Muscle of leg (tissue), 3 donors: ENCODE measurements at regions not wholly inside any gene's neighbourhood (a gene's known extent, or its start where the extent isn't known, plus 50 kb on each side); places are given as distances from the start of the nearest gene placed in this dataset.

Source experiments
- DNase-seq: peaks from one replicate; pipeline ENCODE4 v3.0.0; 2013
- H3K27ac ChIP-seq: one replicate; pipeline ENCODE4 v1.5.1; 2013; ENCODE audit warnings: mild to moderate bottlenecking, low read length, control low read depth
- H3K27me3 ChIP-seq: one replicate; pipeline ENCODE4 v1.6.1; 2013; ENCODE audit warnings: low read length; ENCODE audit not compliant: control insufficient read depth, insufficient read depth
- H3K36me3 ChIP-seq: one replicate; pipeline ENCODE4 v1.6.1; 2013; ENCODE audit warnings: low read length; ENCODE audit not compliant: control insufficient read depth, insufficient read depth
- H3K4me1 ChIP-seq: one replicate; pipeline ENCODE4 v1.6.1; 2013; ENCODE audit warnings: low read length; ENCODE audit not compliant: control insufficient read depth, insufficient read depth
- H3K4me3 ChIP-seq: one replicate; pipeline ENCODE4 v1.5.1; 2013; ENCODE audit warnings: low read length, control low read depth
- H3K9me3 ChIP-seq: replicated peaks from 2 replicates; pipeline ENCODE4 v1.6.1; 2013; ENCODE audit warnings: low read depth, low read length; ENCODE audit not compliant: control insufficient read depth
- WGBS: methylation state at CpG from one replicate; pipeline ENCODE4 v1.1.5; 2013; ENCODE audit warnings: missing lambda C conversion rate; ENCODE audit not compliant: insufficient coverage; 5-methylcytosine and 5-hydroxymethylcytosine counted together

DNA sequence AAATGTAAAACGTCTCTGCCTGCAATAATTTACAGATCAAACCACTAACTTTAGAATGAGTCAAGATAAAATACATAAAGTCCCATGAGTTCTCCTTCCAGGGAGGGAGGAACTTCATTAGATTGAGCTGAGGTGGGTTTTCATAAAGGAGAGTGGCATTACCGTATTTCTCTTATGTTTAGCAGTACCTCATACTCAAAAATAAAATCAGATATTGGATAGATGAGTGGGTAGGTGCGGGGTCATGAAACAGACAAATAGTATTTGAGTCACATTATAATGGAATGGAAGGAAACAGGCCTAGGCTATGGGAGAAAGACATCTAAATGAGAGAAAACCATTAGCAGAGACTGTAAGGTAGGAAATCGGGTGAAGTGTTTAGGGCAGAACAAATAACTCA, 166.1 kb upstream of the SMLR1 start:
- no peak overlapping the region for H3K4me3 ChIP-seq
- H3K27me3 ChIP-seq, result no peaks in the 10 kb centered on the region
- DNase-seq, result no peak
- no peaks in the 10 kb centered on the region for H3K4me1 ChIP-seq
- WGBS, result 92% methylated on average over 2 of the region's 4 CpGs
- H3K27ac ChIP-seq, result no peak overlapping the region
- H3K36me3 ChIP-seq, result no peaks in the 10 kb centered on the region
- no peaks in the 10 kb centered on the region for H3K9me3 ChIP-seq

DNA sequence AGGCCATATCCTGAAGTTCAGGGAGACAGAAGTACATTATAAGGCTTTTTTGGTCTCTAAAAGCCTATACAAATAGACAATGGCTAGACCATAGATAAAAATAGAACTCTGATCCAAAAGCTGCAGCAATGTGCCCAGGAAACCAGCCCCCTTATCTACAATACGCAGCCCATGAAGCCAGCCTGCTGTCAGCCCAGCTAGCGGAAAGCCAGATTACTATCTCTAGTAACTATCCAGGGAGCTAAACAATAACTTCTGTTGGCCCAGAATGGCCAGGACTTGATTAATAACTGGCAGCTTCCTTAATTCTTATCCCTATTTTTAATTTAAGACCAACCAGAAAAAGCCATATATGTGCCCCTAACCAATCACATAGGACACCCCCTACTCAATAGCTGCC, 160.4 kb upstream of the SMLR1 start:
- no peaks in the 10 kb centered on the region for H3K27me3 ChIP-seq
- H3K4me1 ChIP-seq, result peaks cover 6% of the 10 kb centered on the region
- WGBS, result 100% methylated on average over 2 of the region's 2 CpGs

DNA sequence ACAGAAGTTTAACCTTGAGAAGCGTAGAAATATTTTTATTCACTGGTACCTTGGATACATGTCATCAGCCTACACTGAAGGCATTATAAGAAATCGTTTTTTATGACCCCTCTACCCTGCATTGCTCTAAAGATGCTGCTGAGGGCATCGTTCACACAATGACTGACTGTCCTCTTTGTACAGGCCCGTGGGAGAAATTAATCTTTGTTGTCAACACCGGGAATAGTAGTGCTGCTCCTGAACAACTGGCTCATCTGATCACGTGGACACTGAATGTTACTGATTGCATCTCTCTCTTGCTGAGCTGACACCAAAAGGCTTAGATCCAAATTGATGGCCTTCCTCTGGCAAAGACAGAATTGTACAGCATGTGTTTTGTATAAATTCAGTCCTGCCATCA, 157.1 kb upstream of the SMLR1 start:
- 30% methylated on average over 4 of the region's 6 CpGs for WGBS
- no peak overlapping the region for H3K27ac ChIP-seq
- H3K27me3 ChIP-seq, result no peaks in the 10 kb centered on the region
- H3K4me3 ChIP-seq, result no peak overlapping the region
- no peaks in the 10 kb centered on the region for H3K36me3 ChIP-seq
- no peaks in the 10 kb centered on the region for H3K9me3 ChIP-seq
- peaks cover 8% of the 10 kb centered on the region for H3K4me1 ChIP-seq
- DNase-seq, result peak; percentile 42

More for the DNA sequence above, 160.4 kb upstream of the SMLR1 start:
- Histone ChIP-seq H3K9me3 (no peaks in the 10 kb centered on the region), H3K27ac (no peak overlapping the region), H3K36me3 (no peaks in the 10 kb centered on the region), H3K4me3 (no peak overlapping the region)
- no peak for DNase-seq

DNA sequence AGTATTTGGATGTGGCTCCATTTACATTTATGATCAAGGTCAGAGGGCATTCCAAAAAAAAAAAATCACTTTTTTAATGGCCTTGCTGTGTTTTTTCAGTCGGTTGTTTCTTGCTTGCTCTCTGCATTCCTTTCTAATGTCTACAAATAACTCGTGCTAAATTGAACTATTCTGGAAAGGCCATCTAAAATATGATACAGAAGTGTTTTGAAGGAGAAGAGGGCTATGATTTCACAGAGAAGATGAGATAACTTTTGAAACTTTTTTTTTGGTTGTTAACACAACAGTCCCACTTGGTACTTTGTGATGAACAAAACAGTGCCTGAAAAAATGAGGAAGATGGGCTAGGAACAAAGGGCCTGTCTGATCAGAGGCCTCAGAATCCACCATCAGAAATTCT, 156.1 kb upstream of the SMLR1 start:
- H3K36me3 ChIP-seq, result no peaks in the 10 kb centered on the region
- peak; percentile 18 for DNase-seq
- H3K27ac ChIP-seq, result peak overlapping the region; percentile 15
- no peaks in the 10 kb centered on the region for H3K9me3 ChIP-seq
- H3K4me1 ChIP-seq, result peaks cover 10% of the 10 kb centered on the region
- WGBS, result no CpG with 5 or more reads among the region's 2 CpGs
- H3K27me3 ChIP-seq, result no peaks in the 10 kb centered on the region
- no peak overlapping the region for H3K4me3 ChIP-seq

GRCh38 chr6:130671577-130671976, 155.6 kb upstream of the SMLR1 start:
- peak; percentile 62 for DNase-seq
- peak overlapping the region; percentile 48 for H3K27ac ChIP-seq
- H3K36me3 ChIP-seq, result no peaks in the 10 kb centered on the region
- H3K4me1 ChIP-seq, result peaks cover 13% of the 10 kb centered on the region
- 37% methylated on average over 8 of the region's 11 CpGs for WGBS
- H3K27me3 ChIP-seq, result no peaks in the 10 kb centered on the region
- H3K4me3 ChIP-seq, result no peak overlapping the region
- H3K9me3 ChIP-seq, result no peaks in the 10 kb centered on the region

DNA sequence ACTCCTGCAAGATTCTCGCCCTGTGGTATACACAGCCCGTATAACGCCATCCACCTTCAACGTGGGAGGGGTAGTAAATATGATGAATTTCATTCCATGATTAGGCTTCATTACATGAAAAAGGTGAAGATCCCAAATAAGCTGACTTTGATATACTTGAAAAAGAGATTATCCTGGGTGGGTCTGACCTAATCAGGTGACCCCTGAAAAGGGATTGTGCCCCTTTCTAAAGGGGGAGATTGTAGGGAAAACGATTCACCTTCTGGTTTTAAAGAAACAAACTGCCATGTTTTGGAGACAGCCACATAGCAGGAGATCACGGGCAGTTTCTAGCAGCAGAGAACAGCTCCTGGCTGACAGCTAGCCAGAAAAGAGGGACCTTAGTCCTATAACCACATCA, 155.1 kb upstream of the SMLR1 start:
- 83% methylated on average over 1 of the region's 6 CpGs for WGBS
- Histone ChIP-seq H3K4me1 (peaks cover 13% of the 10 kb centered on the region), H3K27ac (no peak overlapping the region)

DNA sequence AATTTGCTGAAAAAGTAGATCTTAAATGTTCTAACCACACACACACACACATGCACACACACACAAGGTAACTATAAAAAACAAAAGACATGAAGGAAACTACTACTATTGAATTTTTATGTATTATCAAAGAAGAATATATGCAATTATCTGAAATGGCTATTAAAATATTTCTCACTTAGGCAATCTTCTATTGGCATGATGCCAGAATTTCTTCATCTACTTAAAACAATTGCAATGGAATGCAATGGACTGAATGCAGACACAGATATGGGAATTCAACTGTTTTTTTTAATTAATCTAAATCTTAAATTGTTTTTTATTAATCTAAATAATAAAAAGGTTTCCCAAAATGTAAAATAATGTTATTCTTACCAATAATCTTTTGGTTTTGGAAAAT, 152.6 kb upstream of the SMLR1 start:
- peaks cover 8% of the 10 kb centered on the region for H3K9me3 ChIP-seq

More for the DNA sequence above, 155.1 kb upstream of the SMLR1 start:
- Histone ChIP-seq H3K27me3 (no peaks in the 10 kb centered on the region), H3K36me3 (no peaks in the 10 kb centered on the region), H3K9me3 (no peaks in the 10 kb centered on the region), H3K4me3 (no peak overlapping the region)
- DNase-seq, result no peak

DNA sequence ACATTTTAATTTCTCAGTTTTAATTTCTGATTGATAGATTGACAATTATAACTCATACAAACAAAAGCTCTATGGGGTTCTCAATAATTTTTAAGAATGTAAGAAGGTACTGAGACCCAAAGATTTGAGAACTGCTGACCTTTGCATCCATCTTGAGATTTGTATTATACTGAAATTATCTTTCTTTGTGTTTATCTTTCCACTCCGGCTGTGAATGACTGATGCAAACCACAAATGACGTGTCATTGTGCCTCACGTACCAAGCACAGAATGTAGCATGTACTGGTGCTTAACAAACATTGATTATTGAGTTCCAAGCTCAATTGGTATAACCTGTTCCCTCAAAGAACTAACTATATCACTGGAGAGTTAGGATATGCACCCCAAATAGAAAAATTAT, 152.1 kb upstream of the SMLR1 start:
- no peaks in the 10 kb centered on the region for H3K27me3 ChIP-seq
- H3K27ac ChIP-seq, result peak overlapping the region; percentile 10
- H3K4me1 ChIP-seq, result peaks cover 13% of the 10 kb centered on the region
- H3K36me3 ChIP-seq, result no peaks in the 10 kb centered on the region
- H3K9me3 ChIP-seq, result peaks cover 8% of the 10 kb centered on the region
- H3K4me3 ChIP-seq, result no peak overlapping the region
- no CpG with 5 or more reads among the region's 3 CpGs for WGBS
- no peak for DNase-seq

More for the DNA sequence above, 152.6 kb upstream of the SMLR1 start:
- Histone ChIP-seq H3K36me3 (no peaks in the 10 kb centered on the region), H3K27ac (no peak overlapping the region), H3K4me3 (no peak overlapping the region), H3K27me3 (no peaks in the 10 kb centered on the region), H3K4me1 (peaks cover 13% of the 10 kb centered on the region)
- no peak for DNase-seq

DNA sequence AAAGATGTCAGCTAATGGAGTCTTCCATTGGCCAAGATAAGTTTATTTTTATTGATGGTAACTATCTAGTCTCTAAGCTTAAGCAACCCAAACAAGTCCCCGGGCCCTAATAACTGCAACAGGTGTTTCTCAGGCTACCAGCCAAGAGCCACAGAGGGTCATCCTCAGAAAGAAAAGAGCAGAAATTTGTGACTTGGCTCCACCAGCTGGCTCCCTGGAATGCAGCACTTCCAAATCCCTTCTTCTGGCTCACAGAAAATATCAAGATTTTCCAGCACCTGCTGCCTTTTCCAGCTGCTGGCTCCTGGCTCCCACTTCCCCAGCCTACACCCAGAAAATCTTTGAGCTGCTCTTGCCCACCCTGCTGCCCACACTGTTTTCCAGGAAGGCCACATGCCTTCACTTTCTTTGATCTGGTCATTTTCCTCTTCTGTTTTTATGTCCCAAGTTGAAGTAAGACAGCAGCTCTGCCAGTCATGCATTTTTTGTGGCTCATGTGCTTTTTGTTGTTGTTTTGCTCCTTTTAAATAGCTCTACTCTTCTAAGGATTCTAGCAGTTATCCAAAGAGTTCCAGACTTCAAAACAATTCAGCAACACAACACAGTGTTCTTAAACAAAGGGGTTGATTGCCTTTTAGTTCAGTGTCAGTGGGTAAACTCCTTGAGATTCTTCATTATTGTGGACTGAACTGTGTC, 151.0 kb upstream of the SMLR1 start:
- DNase-seq, result peak; percentile 92
- H3K27me3 ChIP-seq, result no peaks in the 10 kb centered on the region
- no peaks in the 10 kb centered on the region for H3K36me3 ChIP-seq
- peaks cover 8% of the 10 kb centered on the region for H3K9me3 ChIP-seq
- peaks cover 13% of the 10 kb centered on the region for H3K4me1 ChIP-seq
- peak overlapping the region; percentile 78 for H3K27ac ChIP-seq
- 20% methylated on average over 1 of the region's 1 CpG for WGBS
- no peak overlapping the region for H3K4me3 ChIP-seq

GRCh38 chr6:130676773-130677144, 150.4 kb upstream of the SMLR1 start:
- no CpG with 5 or more reads among the region's 1 CpG for WGBS
- Histone ChIP-seq H3K36me3 (no peaks in the 10 kb centered on the region), H3K9me3 (peaks cover 8% of the 10 kb centered on the region), H3K4me3 (no peak overlapping the region), H3K4me1 (peaks cover 8% of the 10 kb centered on the region), H3K27ac (peak overlapping the region; percentile 78), H3K27me3 (no peaks in the 10 kb centered on the region)
- no peak for DNase-seq

- H3K9me3 ChIP-seq, result peaks cover 8% of the 10 kb centered on the region
- H3K27me3 ChIP-seq, result no peaks in the 10 kb centered on the region
- DNase-seq, result no peak
- H3K4me3 ChIP-seq, result no peak overlapping the region
- H3K36me3 ChIP-seq, result no peaks in the 10 kb centered on the region
- H3K4me1 ChIP-seq, result peaks cover 7% of the 10 kb centered on the region
- H3K27ac ChIP-seq, result no peak overlapping the region
These were observed 149.9 kb upstream of the SMLR1 start for GRCh38 chr6:130677312-130677711.
